HG03025 (cell line): ENCODE measurements at regions not wholly inside any gene's neighbourhood (a gene's known extent, or its start where the extent isn't known, plus 50 kb on each side); places are given as distances from the start of the nearest gene placed in this dataset.
"Not testable (repeated sequence)": the region's sequence is repeated elsewhere in the genome, so short reads cannot be mapped to it uniquely, and the experiment has no call there.

Source experiments
- ATAC-seq: cut with Tn5 transposase; IDR thresholded peaks from one replicate; pipeline ENCODE4 v1.9.1; 2021; ENCODE audit warnings: mild to moderate bottlenecking, moderate library complexity; ENCODE audit not compliant: unreplicated experiment, low FRiP score

DNA sequence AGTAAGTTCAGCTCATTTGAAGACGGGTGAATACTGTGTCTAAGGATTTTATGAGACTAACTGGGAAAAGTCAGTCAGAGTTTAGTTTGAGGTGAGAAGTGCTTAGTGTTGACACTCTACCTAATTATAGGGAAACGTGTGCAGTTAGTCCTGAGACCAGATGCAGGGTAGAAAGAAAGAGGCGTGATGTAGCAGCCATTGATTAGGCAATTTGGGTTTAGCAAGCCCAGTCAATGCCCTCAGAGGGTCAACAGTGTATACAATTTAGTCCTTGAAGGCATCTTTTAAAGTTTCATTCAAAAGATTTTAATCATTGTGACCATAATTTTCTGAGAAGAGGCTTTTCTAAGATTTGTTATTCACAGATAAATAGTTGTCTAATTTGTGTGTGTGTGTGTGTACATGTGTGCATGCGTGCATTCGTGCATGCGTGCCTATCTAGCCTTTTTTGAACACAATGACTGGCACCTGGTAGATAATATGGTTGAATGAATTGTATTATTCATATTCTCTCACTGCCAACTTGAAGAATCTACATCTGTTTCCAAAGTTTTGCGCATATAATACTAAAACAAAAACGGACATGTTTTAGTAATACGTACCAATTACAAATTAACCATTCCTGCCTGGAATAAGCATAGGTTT is 332.9 kb downstream of the SRGAP2C start:
- ATAC-seq: no peak

- no peak for ATAC-seq
These were observed 333.9 kb downstream of the SRGAP2C start for GRCh38 chr1:121518726-121519041.

DNA sequence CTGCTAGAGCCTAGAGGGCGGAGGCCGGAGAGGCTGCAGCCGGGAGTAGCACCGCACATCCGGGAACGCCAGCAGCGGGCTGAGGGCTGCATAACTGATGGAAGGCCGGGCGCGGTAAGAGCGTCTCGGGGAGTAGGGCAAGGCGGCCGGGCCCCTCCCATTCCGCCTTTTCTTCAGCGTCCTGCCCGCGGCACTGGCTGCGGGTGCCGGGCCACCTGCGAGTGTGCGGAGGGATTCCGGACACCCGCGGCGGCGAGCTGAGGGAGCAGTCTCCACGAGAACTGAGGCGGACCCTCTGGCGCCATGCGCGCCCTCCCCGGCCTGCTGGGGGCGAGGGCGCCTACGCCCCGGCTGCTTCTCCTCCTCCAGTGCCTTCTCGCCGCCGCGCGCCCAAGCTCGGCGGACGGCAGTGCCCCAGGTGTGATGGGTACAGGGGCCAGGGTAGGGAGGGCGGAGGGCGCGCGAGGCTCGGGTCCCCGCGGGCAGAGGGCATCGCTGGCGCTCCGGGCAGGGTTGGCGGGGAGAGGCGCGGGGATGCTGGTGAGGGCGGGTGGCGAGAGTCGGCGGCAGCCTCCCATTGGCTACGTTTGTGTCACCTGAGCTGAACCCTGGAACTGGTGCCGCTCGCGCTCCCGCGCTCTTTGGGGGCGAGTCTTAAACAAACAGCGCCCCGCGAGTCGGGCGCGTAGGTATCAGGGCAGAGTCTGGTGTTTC is 334.4 kb downstream of the SRGAP2C start:
- ATAC-seq: no peak

- ATAC-seq: not testable (repeated sequence)
These were observed 335.0 kb downstream of the SRGAP2C start for GRCh38 chr1:121519756-121520286.

- no peak for ATAC-seq
These were observed 337.4 kb downstream of the SRGAP2C start for GRCh38 chr1:121522061-121522759.

DNA sequence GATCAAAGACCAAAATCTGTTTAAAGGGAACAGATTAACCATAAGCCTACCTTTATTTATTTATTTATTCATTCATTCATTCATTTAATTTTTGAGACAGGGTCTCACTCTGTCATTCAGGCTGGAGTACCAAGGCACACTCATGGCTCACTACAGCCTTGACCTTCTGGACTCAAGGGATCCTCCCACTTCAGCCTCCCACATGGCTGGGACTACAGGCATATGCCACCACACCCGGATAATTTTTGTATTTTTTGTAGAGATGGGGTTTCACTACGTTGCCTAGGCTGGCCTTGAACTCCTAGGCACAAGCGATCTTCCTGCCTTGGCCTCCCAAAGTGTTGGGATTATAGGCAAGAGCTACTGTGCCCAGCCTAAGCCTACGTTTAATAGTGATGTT is 338.3 kb downstream of the SRGAP2C start:
- ATAC-seq: not testable (repeated sequence)

DNA sequence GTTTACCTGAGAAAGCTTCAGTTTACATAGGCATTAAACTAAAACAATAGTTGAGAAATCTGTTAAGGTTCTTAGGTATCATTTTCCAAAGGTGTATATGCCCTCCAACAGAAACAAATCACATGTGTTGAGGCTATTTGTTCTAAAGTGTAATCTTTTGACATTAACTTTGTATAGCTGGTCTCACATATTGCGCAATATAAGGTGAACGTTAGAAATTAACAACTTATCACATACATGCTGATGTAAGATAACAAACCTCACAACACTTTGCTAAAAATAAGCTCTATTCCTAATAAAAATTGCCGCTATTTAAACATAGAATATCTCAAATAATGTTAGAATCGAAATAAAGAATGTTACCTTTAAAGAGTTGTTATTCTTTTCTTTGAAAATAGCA is 340.6 kb downstream of the SRGAP2C start:
- ATAC-seq: no peak

- not testable (repeated sequence) for ATAC-seq
These were observed 344.2 kb downstream of the SRGAP2C start for GRCh38 chr1:121528958-121529357.

- not testable (repeated sequence) for ATAC-seq
These were observed 345.3 kb downstream of the SRGAP2C start for GRCh38 chr1:121530026-121530425.

DNA sequence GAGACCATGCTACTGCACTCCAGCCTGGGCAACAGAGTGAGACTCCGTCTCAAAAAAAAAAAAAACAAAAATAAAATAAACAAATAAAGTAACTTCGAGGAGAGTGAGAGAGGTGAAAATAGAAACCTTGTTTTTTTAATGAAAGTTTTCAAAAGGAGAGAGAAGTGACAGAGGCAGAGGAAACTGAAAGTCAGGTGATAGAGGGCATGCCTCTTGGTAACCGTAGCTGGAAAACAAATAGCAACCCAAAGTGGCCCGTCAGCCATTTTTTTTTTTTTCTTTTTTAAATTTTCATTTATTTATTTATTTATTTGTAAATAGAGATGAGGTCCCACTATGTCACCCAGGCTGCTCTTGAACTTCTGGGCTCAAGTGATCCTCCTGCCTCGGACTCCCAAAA is 347.0 kb downstream of the SRGAP2C start:
- ATAC-seq: not testable (repeated sequence)

GRCh38 chr1:121538148-121538547 is 353.4 kb downstream of the SRGAP2C start:
- not testable (repeated sequence) for ATAC-seq

- no peak for ATAC-seq
These were observed 354.3 kb downstream of the SRGAP2C start for GRCh38 chr1:121538943-121539575.

- not testable (repeated sequence) for ATAC-seq
These were observed 359.2 kb downstream of the SRGAP2C start for GRCh38 chr1:121543988-121544387.

DNA sequence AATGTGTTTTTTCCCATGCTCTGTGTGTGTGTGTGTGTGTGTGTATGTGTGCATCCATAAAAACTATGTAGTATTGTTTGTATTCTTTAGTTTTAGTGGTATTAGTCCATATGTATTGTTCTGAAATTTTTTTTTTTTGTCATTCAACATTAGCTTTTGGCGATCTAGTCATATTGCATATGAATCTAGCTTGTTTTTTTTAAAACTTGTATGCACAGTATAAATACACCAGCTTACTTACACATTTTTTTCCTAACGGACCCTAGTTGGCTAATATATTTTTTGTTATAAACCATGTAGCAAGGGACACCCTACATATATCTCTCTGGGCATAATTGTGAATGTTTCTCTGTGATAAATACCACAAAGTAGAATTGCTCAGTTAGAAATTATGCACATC is 359.7 kb downstream of the SRGAP2C start:
- no peak for ATAC-seq

DNA sequence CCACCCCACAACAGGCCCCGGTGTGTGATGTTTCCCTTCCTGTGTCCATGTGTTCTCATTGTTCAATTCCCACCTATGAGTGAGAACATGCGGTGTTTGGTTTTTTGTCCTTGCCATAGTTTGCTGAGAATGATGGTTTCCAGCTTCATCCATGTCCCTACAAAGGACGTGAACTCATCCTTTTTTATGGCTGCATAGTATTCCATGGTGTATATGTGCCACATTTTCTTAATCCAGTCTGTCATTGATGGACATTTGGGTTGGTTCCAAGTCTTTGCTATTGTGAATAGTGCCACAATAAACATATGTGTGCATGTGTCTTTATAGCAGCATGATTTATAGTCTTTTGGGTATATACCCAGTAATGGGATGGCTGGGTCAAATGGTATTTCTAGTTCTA is 361.1 kb downstream of the SRGAP2C start:
- not testable (repeated sequence) for ATAC-seq

- ATAC-seq: no peak
These were observed 362.2 kb downstream of the SRGAP2C start for GRCh38 chr1:121546830-121547591.

GRCh38 chr1:121547726-121548125 is 363.0 kb downstream of the SRGAP2C start:
- ATAC-seq: not testable (repeated sequence)

GRCh38 chr1:121550817-121551216 is 366.0 kb downstream of the SRGAP2C start:
- not testable (repeated sequence) for ATAC-seq

DNA sequence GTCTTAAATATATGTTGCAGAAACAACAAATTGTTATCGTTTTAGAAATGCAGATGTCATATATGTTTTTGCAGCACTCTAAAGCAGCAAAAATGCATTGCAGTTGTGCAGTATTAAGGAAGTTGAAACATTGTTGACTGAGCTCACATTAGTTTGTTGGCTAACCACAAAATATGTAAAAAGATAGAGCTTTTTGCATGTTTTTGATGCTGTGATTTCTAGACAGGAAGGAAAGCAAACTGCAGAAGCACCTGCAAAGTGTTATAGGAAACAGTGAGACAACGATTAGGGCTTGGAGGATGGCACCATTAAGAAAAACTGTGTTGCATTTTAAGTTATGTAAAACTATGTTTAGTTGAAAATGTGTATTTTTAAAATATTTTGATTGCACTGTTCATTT is 366.7 kb downstream of the SRGAP2C start:
- ATAC-seq: not testable (repeated sequence)

DNA sequence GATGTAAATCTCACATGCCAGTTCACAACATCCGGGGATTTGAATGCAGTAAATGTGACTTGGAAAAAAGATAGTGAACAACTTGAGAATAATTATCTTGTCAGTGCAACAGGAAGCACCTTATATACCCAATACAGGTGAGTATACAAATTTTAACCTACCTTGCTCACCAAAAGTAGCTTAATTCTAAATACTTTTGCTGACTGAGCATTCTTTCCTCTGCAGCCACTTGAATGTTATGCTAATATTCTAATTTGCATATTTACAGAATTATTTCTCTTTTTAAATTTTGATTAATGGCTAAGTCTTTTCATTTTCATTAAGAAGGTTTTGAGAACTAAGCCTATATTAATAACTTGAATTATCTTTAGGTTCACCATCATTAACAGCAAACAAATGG is 371.8 kb downstream of the SRGAP2C start:
- not testable (repeated sequence) for ATAC-seq
